ENCODE measurements at regions not wholly inside any gene's neighbourhood (a gene's known extent, or its start where the extent isn't known, plus 50 kb on each side); places are given as distances from the start of the nearest gene placed in this dataset.

- intact Hi-C loops (cut with micrococcal nuclease; ENCODE audit: unreplicated experiment) (no loop called here), in situ Hi-C loops (cut with HindIII; ENCODE audit: extremely low pct_ligation_motif_present, low pct_unique_long_range_greater_than_20kb) (no loop called here)
- ChIA-PET CTCF (ENCODE audit: low intra/inter-chr PET ratio, low total read pairs) (no interaction called here), POLR2A (no interaction called here)
- Histone ChIP-seq H3K27me3 (ENCODE audit: control insufficient read depth in 1 of 2, insufficient read depth in 2 of 2, low read length in 2 of 2) (no peaks in the 10 kb centered on the region), H3K9ac (ENCODE audit: insufficient read depth, low read depth, low read length) (no peak overlapping the region), H3K4me1 (ENCODE audit: insufficient read depth, low read length) (peaks cover 23% of the 10 kb centered on the region), H3K4me3 (replicated peaks in 1 of 3; ENCODE audit: insufficient read depth in 1 of 3, low read depth in 2 of 3, low read length in 3 of 3) (no peak overlapping the region), H4K20me1 (ENCODE audit: insufficient read depth, low read length) (no peaks in the 10 kb centered on the region), H3K9me3 (ENCODE audit: low read length) (no peaks in the 10 kb centered on the region), H3K36me3 (replicated peaks in 1 of 2; ENCODE audit: control insufficient read depth in 1 of 2, insufficient read depth in 2 of 2, low read length in 2 of 2) (no peaks in the 10 kb centered on the region), H3K79me2 (ENCODE audit: insufficient read depth, low read length) (no peaks in the 10 kb centered on the region), H2AFZ (ENCODE audit: low read length) (no peak overlapping the region), H3K4me2 (ENCODE audit: low read depth, low read length) (no peak overlapping the region; the same call in 1 of the 2 replicates), H3K27ac (ENCODE audit: extremely low read length, insufficient read depth, low read length) (no peak overlapping the region)
- TF ChIP-seq ZNF446 (CRISPR knock-in tag; IDR thresholded peaks at IDR 0.05), result no peak
- TF ChIP-seq FOXJ3 (CRISPR knock-in tag; IDR thresholded peaks at IDR 0.05; ENCODE audit: borderline replicate concordance), result no peak
- TF ChIP-seq ZNF207 (IDR thresholded peaks at IDR 0.05; ENCODE audit: borderline replicate concordance), result no peak
- TF ChIP-seq HOXA5 (CRISPR knock-in tag; IDR thresholded peaks at IDR 0.05), result no peak
- TF ChIP-seq ZNF543 (CRISPR knock-in tag; IDR thresholded peaks at IDR 0.05), result no peak
- TF ChIP-seq ZSCAN12 (CRISPR knock-in tag; IDR thresholded peaks at IDR 0.05), result no peak
- TF ChIP-seq HDAC6 (IDR thresholded peaks at IDR 0.05; ENCODE audit: low read depth, low read length), result no peak
- TF ChIP-seq ZNF780A (CRISPR knock-in tag; IDR thresholded peaks at IDR 0.05), result no peak
- TF ChIP-seq RFX1 (IDR thresholded peaks at IDR 0.05), result no peak
- no peak for TF ChIP-seq ZIK1 (CRISPR knock-in tag; IDR thresholded peaks at IDR 0.05; ENCODE audit: borderline replicate concordance, low read depth)
- TF ChIP-seq MLLT10 (CRISPR knock-in tag; IDR thresholded peaks at IDR 0.05), result no peak
- TF ChIP-seq ZNF501 (CRISPR knock-in tag; IDR thresholded peaks at IDR 0.05), result no peak
- no peak for TF ChIP-seq POLR2AphosphoS2 (IDR thresholded peaks at IDR 0.05; ENCODE audit: low read depth, low read length)
- no peak for TF ChIP-seq ZNF589 (CRISPR knock-in tag; conservative IDR thresholded peaks at IDR 0.05)
- TF ChIP-seq ELF3 (CRISPR knock-in tag; IDR thresholded peaks at IDR 0.05), result no peak
- no peak for TF ChIP-seq ZNF569 (CRISPR knock-in tag; IDR thresholded peaks at IDR 0.05; ENCODE audit: borderline replicate concordance)
- BruUV-seq (replicated peaks), result no TSS peak
- WGBS (ENCODE audit: low lambda C conversion rate), result 47% methylated on average over 4 of the region's 4 CpGs
- DNase-seq (ENCODE audit: low spot score), result no peak
- FAIRE-seq, result no peak
- no peak for ATAC-seq
Observed at GRCh38 chr14:56975521-56975920, 165.2 kb upstream of the OTX2 start.

Data from HepG2 (cell line).